GM12878 (cell line): ENCODE measurements at regions not wholly inside any gene's neighbourhood (a gene's known extent, or its start where the extent isn't known, plus 50 kb on each side); places are given as distances from the start of the nearest gene placed in this dataset.

Source experiments
- CREM ChIP-seq: IDR thresholded peaks from 2 replicates; pipeline ENCODE4 v1.6.1; 2014; ENCODE audit warnings: antibody characterized with exemption, low read depth
- ESRRA ChIP-seq: IDR thresholded peaks from 2 replicates; pipeline ENCODE4 v1.6.1; 2012; ENCODE audit warnings: mild to moderate bottlenecking, low read length, improper control_type of control experiment
- FOXK2 ChIP-seq: fragments of 450-650 bp; IDR thresholded peaks from 2 replicates; pipeline ENCODE4 v1.6.1; 2017; ENCODE audit warnings: mild to moderate bottlenecking, moderate library complexity
- GABPA ChIP-seq: IDR thresholded peaks from 2 replicates; pipeline ENCODE4 v1.6.1; 2014; ENCODE audit warnings: antibody characterized with exemption, low read depth, mild to moderate bottlenecking, inconsistent platforms
- SMARCA5 ChIP-seq: fragments of 450-650 bp; IDR thresholded peaks from 2 replicates; pipeline ENCODE4 v1.6.1; 2017; ENCODE audit warnings: mild to moderate bottlenecking
- ZZZ3 ChIP-seq: IDR thresholded peaks from 2 replicates; pipeline ENCODE4 v1.6.1; 2011; ENCODE audit warnings: low read depth; ENCODE audit not compliant: control insufficient read depth, insufficient read length
- TF ChIP-seq, protein P1 (sequence below): IDR thresholded peaks from 2 replicates; pipeline ENCODE4 v1.6.1; 2012; ENCODE audit warnings: improper control_type of control experiment, low read depth, low read length; ENCODE audit not compliant: insufficient replicate concordance

DNA sequence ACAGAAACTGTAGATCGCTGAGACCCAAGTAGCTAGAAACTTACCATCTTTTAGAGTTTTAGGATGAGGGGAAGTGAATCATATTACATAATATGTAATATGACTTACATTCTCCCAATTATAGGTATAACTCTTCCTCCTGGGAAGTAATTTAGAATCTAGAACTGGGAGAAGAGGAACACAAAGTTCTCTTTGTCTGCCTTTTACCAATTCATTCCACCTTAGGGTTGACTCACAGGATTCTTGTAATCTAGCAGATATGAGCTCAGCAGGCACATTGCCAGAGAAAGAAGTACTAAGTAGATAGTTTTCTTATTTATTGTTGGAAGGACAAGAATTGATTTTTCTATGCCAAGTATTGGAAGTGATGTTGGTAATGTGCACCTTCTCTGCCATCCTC is 58.0 kb upstream of the CCSER1 start (continued):
- TF ChIP-seq ZZZ3 (no peak), FOXK2 (no peak), ESRRA (no peak), SMARCA5 (no peak), CREM (no peak), GABPA (no peak)
- TF ChIP-seq, protein P1, sequence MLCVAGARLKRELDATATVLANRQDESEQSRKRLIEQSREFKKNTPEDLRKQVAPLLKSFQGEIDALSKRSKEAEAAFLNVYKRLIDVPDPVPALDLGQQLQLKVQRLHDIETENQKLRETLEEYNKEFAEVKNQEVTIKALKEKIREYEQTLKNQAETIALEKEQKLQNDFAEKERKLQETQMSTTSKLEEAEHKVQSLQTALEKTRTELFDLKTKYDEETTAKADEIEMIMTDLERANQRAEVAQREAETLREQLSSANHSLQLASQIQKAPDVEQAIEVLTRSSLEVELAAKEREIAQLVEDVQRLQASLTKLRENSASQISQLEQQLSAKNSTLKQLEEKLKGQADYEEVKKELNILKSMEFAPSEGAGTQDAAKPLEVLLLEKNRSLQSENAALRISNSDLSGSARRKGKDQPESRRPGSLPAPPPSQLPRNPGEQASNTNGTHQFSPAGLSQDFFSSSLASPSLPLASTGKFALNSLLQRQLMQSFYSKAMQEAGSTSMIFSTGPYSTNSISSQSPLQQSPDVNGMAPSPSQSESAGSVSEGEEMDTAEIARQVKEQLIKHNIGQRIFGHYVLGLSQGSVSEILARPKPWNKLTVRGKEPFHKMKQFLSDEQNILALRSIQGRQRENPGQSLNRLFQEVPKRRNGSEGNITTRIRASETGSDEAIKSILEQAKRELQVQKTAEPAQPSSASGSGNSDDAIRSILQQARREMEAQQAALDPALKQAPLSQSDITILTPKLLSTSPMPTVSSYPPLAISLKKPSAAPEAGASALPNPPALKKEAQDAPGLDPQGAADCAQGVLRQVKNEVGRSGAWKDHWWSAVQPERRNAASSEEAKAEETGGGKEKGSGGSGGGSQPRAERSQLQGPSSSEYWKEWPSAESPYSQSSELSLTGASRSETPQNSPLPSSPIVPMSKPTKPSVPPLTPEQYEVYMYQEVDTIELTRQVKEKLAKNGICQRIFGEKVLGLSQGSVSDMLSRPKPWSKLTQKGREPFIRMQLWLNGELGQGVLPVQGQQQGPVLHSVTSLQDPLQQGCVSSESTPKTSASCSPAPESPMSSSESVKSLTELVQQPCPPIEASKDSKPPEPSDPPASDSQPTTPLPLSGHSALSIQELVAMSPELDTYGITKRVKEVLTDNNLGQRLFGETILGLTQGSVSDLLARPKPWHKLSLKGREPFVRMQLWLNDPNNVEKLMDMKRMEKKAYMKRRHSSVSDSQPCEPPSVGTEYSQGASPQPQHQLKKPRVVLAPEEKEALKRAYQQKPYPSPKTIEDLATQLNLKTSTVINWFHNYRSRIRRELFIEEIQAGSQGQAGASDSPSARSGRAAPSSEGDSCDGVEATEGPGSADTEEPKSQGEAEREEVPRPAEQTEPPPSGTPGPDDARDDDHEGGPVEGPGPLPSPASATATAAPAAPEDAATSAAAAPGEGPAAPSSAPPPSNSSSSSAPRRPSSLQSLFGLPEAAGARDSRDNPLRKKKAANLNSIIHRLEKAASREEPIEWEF: no peak
